HepG2 (cell line): ENCODE measurements at regions not wholly inside any gene's neighbourhood (a gene's known extent, or its start where the extent isn't known, plus 50 kb on each side); places are given as distances from the start of the nearest gene placed in this dataset.
A peak's percentile ranks its signal among the peaks of the same experiment; 100 is the strongest.

Experiments
- ATAC-seq: fragments of 200-7000 bp; cut with Tn5 transposase; 3 replicates; pipeline ENCODE4 v1.9.1; 2020; ENCODE audit warnings: mild to moderate bottlenecking, moderate library complexity
- BruUV-seq: library from RNA; stranded (reverse); fragments of 400-500 nt; replicated peaks from 2 replicates; lab custom pipeline; 2021; lab: Mats Ljungman, UMichigan
- CTCF ChIA-PET: fragments of 300-600 bp; formaldehyde crosslinking; extraction: SDS; loops from one replicate; lab custom pipeline; 2021; ENCODE audit warnings: low total read pairs, inconsistent platforms, low intra/inter-chr PET ratio; lab: Yijun Ruan, JAX
- POLR2A ChIA-PET: fragments of 350-600 bp; sonication (Branson Sonifier 250); formaldehyde crosslinking; loops from one replicate; lab custom pipeline; 2020; ENCODE audit warnings: antibody characterized with exemption, inconsistent platforms; lab: Yijun Ruan, JAX
- DNase-seq: peaks from one replicate; pipeline ENCODE4 v3.0.0-alpha.2; 2015; ENCODE audit warnings: low spot score
- FAIRE-seq: peaks from 3 replicates; lab custom pipeline; 2011; peaks lifted over from hg19 to GRCh38; lab: Jason Lieb, UNC
- H2AFZ ChIP-seq: one replicate; pipeline ENCODE4 v1.6.1; 2011; ENCODE audit warnings: low read length, inconsistent platforms
- H3K27ac ChIP-seq: fragments of 300-600 bp; 3 replicates; pipeline ENCODE4 v1.8.0; 2011; ENCODE audit warnings: mixed run types, mild to moderate bottlenecking, mixed read lengths, low read length, inconsistent platforms; ENCODE audit not compliant: insufficient read depth; ENCODE audit errors: extremely low read length
- H3K27me3 ChIP-seq, 2 experiments: fragments of 200-600 bp in 1 of 2; 2 replicates in 1 of 2; 3 replicates in 1 of 2; pipeline versions ENCODE4 v1.6.0 to v1.8.0; 2011; ENCODE audit warnings: low read length in 2 of 2, mild to moderate bottlenecking in 2 of 2, moderate library complexity in 2 of 2, inconsistent platforms in 1 of 2; ENCODE audit not compliant: insufficient read depth in 2 of 2, control insufficient read depth in 1 of 2
- H3K36me3 ChIP-seq, 2 experiments: fragments of 200-600 bp in 1 of 2; replicated peaks in 1 of 2; 2 replicates in 1 of 2; 3 replicates in 1 of 2; pipeline versions ENCODE4 v1.5.1 to v1.8.0; 2011; ENCODE audit warnings: low read length in 2 of 2, inconsistent platforms in 1 of 2; ENCODE audit not compliant: insufficient read depth in 2 of 2, control insufficient read depth in 1 of 2
- H3K4me1 ChIP-seq: 2 replicates; pipeline ENCODE4 v1.5.1; 2012; ENCODE audit warnings: low read length, inconsistent platforms; ENCODE audit not compliant: insufficient read depth
- H3K4me2 ChIP-seq: 2 replicates; pipeline ENCODE4 v1.6.0; 2011; ENCODE audit warnings: low read depth, low read length, inconsistent platforms
- H3K4me3 ChIP-seq, 3 experiments: fragments of 200-600 bp in 1 of 3; sonication (generic), shearing (Covaris generic) in 1 of 3; replicated peaks in 1 of 3; 2 replicates each; pipeline ENCODE4 v1.5.1; 2011 to 2016; ENCODE audit warnings: low read length in 3 of 3, inconsistent platforms in 2 of 3, low read depth in 2 of 3, mild to moderate bottlenecking in 2 of 3, control low read depth in 1 of 3, mixed read lengths in 1 of 3; ENCODE audit not compliant: insufficient read depth in 1 of 3
- H3K79me2 ChIP-seq: one replicate; pipeline ENCODE4 v1.6.1; 2011; ENCODE audit warnings: low read length, inconsistent platforms; ENCODE audit not compliant: insufficient read depth
- H3K9ac ChIP-seq: 2 replicates; pipeline ENCODE4 v1.6.0; 2011; ENCODE audit warnings: mild to moderate bottlenecking, low read depth, low read length, inconsistent platforms; ENCODE audit not compliant: insufficient read depth
- H3K9me3 ChIP-seq: 2 replicates; pipeline ENCODE4 v1.5.1; 2012; ENCODE audit warnings: mild to moderate bottlenecking, low read length
- H4K20me1 ChIP-seq: 2 replicates; pipeline ENCODE4 v1.6.0; 2011; ENCODE audit warnings: inconsistent platforms, mild to moderate bottlenecking, low read length, moderate library complexity; ENCODE audit not compliant: insufficient read depth
- CEBPB ChIP-seq: IDR thresholded peaks from 2 replicates; pipeline ENCODE4 v1.6.1; 2011; ENCODE audit warnings: low read depth, low read length, improper control_type of control experiment, borderline replicate concordance
- CEBPG ChIP-seq: IDR thresholded peaks from 2 replicates; pipeline ENCODE4 v1.6.1; 2016
- EP300 ChIP-seq, 3 experiments: sonication (generic) in 1 of 3; formaldehyde crosslinking in 1 of 3; IDR thresholded peaks; 2 replicates each; pipeline versions ENCODE4 v1.5.1 to v1.6.1; 2011 to 2020; ENCODE audit warnings: low read depth in 2 of 3, low read length in 2 of 3, borderline replicate concordance in 1 of 3, improper control_type of control experiment in 1 of 3, mild to moderate bottlenecking in 1 of 3, missing genetic modification reagents in 1 of 3, moderate library complexity in 1 of 3
- GATAD2A ChIP-seq: IDR thresholded peaks from 2 replicates; pipeline ENCODE4 v1.6.1; 2016
- HMG20A ChIP-seq: IDR thresholded peaks from 2 replicates; pipeline ENCODE4 v1.6.1; 2016; ENCODE audit warnings: borderline replicate concordance
- HOXA9 ChIP-seq: sonication (generic); formaldehyde crosslinking; IDR thresholded peaks from 2 replicates; pipeline ENCODE4 v1.8.1; 2022; ENCODE audit warnings: missing genetic modification reagents, mild to moderate bottlenecking, moderate library complexity, borderline replicate concordance
- NCOR1 ChIP-seq: fragments of 200-600 bp; sonication (generic); IDR thresholded peaks from 2 replicates; pipeline ENCODE4 v1.7.0; 2017; ENCODE audit warnings: antibody characterized with exemption, low read length, borderline replicate concordance
- NR2F6 ChIP-seq, 2 experiments: IDR thresholded peaks; 2 replicates each; pipeline ENCODE4 v1.6.1; 2016; ENCODE audit warnings: antibody characterized with exemption in 1 of 2, mild to moderate bottlenecking in 1 of 2
- SOX13 ChIP-seq, 3 experiments: fragments of 450-650 bp in 1 of 3; sonication (generic) in 1 of 3; formaldehyde crosslinking in 1 of 3; IDR thresholded peaks in 2 of 3; conservative IDR thresholded peaks in 1 of 3; 2 replicates each; pipeline versions ENCODE4 v1.5.0 to v1.6.1; 2016 to 2020; ENCODE audit warnings: antibody characterized with exemption in 1 of 3, mild to moderate bottlenecking in 1 of 3, missing compliant biosample characterization in 1 of 3, missing genetic modification reagents in 1 of 3, moderate library complexity in 1 of 3
- TCF7 ChIP-seq: sonication (generic); IDR thresholded peaks from 2 replicates; pipeline ENCODE4 v1.6.1; 2016; ENCODE audit warnings: antibody characterized with exemption, low read depth
- ZMYM2 ChIP-seq: sonication (generic); formaldehyde crosslinking; IDR thresholded peaks from 2 replicates; pipeline ENCODE4 v1.8.0; 2022; ENCODE audit warnings: mild to moderate bottlenecking, missing genetic modification reagents
- ZNF737 ChIP-seq: sonication (generic); formaldehyde crosslinking; IDR thresholded peaks from 2 replicates; pipeline ENCODE4 v1.5.0; 2020; ENCODE audit warnings: missing genetic modification reagents, mild to moderate bottlenecking, borderline replicate concordance
- WGBS: methylation state at CpG from one replicate; pipeline ENCODE4 v1.1.6; 2017; ENCODE audit warnings: low lambda C conversion rate; 5-methylcytosine and 5-hydroxymethylcytosine counted together
- in situ Hi-C: cut with HindIII; loops from 2 replicates; pipeline ENCODE4 v1.10.0; 2017; ENCODE audit warnings: low pct_unique_long_range_greater_than_20kb; ENCODE audit not compliant: extremely low pct_ligation_motif_present
- intact Hi-C: fragments of 100-400 bp; cut with micrococcal nuclease; formaldehyde crosslinking; loops from one replicate; pipeline ENCODE4 v1.10.0; 2022; ENCODE audit not compliant: unreplicated experiment
- TF ChIP-seq, protein P1 (sequence below): IDR thresholded peaks from 2 replicates; pipeline ENCODE4 v1.4.0; 2020; ENCODE audit warnings: mild to moderate bottlenecking, missing genetic modification reagents

DNA sequence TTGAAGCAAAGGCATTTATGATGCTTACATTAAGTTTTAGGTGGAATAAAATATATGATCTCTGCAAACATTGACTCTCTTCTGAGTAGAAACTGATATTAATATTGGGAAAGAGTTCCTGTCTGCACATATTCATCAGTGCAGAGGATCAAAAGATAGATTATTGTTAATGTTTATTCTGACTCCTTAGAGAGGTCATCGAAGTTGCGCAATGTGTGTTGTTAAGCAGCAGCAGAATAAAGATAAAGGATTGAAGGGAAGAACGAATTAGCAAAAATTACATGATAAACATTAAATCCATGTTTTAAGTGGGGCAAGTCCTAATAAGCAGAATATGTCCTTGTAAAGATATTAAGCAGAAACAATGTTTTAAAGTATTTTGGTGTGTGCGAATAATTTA is 72.6 kb upstream of the MBNL3 start:
- ATAC-seq, result no peak
- no peaks in the 10 kb centered on the region for H3K79me2 ChIP-seq
- no peak overlapping the region for H3K4me3 ChIP-seq
- H3K9ac ChIP-seq, result no peak overlapping the region
- DNase-seq, result peak; percentile 48
- no peaks in the 10 kb centered on the region for H3K27me3 ChIP-seq
- no peaks in the 10 kb centered on the region for H3K9me3 ChIP-seq
- in situ Hi-C loops (no loop called here), intact Hi-C loops (no loop called here)
- H2AFZ ChIP-seq, result no peak overlapping the region
- H3K36me3 ChIP-seq, result no peaks in the 10 kb centered on the region
- TF ChIP-seq EP300 (IDR thresholded peaks at IDR 0.05; ENCODE audit: low read depth in 2 of 2, low read length in 2 of 2) (0 out of 4 replicates have a peak, but pooled peaks of 1 of the 2 experiments have one; percentile 19), EP300 (CRISPR knock-in tag; IDR thresholded peaks at IDR 0.05; ENCODE audit: borderline replicate concordance) (no peak), GATAD2A (peak; percentile 61), CEBPB (peak; percentile 95), NR2F6 (IDR thresholded peaks at IDR 0.05) (peak; percentile 41; the same call in 1 of the 2 replicates), NR2F6 (CRISPR knock-in tag; IDR thresholded peaks at IDR 0.05) (peak; percentile 43; the same call in 1 of the 2 replicates), CEBPG (CRISPR knock-in tag) (peak; percentile 89), HMG20A (CRISPR knock-in tag) (peak; percentile 38; the same call in 1 of the 2 replicates), HOXA9 (CRISPR knock-in tag) (no peak), ZNF737 (no peak), SOX13 (IDR thresholded peaks at IDR 0.05) (no peak), SOX13 (CRISPR knock-in tag; conservative IDR thresholded peaks at IDR 0.05 in 1 of 2, IDR thresholded peaks at IDR 0.05 in 1 of 2) (peak in 1 of 2 experiments; percentile 45; a peak in 1 of 4 replicates), TCF7 (peak; percentile 15; the same call in 1 of the 2 replicates), ZMYM2 (no peak), NCOR1 (no peak)
- TF ChIP-seq, protein P1, sequence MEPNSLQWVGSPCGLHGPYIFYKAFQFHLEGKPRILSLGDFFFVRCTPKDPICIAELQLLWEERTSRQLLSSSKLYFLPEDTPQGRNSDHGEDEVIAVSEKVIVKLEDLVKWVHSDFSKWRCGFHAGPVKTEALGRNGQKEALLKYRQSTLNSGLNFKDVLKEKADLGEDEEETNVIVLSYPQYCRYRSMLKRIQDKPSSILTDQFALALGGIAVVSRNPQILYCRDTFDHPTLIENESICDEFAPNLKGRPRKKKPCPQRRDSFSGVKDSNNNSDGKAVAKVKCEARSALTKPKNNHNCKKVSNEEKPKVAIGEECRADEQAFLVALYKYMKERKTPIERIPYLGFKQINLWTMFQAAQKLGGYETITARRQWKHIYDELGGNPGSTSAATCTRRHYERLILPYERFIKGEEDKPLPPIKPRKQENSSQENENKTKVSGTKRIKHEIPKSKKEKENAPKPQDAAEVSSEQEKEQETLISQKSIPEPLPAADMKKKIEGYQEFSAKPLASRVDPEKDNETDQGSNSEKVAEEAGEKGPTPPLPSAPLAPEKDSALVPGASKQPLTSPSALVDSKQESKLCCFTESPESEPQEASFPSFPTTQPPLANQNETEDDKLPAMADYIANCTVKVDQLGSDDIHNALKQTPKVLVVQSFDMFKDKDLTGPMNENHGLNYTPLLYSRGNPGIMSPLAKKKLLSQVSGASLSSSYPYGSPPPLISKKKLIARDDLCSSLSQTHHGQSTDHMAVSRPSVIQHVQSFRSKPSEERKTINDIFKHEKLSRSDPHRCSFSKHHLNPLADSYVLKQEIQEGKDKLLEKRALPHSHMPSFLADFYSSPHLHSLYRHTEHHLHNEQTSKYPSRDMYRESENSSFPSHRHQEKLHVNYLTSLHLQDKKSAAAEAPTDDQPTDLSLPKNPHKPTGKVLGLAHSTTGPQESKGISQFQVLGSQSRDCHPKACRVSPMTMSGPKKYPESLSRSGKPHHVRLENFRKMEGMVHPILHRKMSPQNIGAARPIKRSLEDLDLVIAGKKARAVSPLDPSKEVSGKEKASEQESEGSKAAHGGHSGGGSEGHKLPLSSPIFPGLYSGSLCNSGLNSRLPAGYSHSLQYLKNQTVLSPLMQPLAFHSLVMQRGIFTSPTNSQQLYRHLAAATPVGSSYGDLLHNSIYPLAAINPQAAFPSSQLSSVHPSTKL (CRISPR knock-in tag), result peak; percentile 56
- no peak overlapping the region for H3K27ac ChIP-seq
- peaks cover 24% of the 10 kb centered on the region for H3K4me1 ChIP-seq
- POLR2A ChIA-PET, result no interaction called here
- BruUV-seq, result no TSS peak
- 71% methylated on average over 4 of the region's 4 CpGs for WGBS
- peak; percentile 30 for FAIRE-seq
- no peak overlapping the region for H3K4me2 ChIP-seq
- no peaks in the 10 kb centered on the region for H4K20me1 ChIP-seq
- CTCF ChIA-PET, result no interaction called here
